ENCODE measurements at regions not wholly inside any gene's neighbourhood (a gene's known extent, or its start where the extent isn't known, plus 50 kb on each side); places are given as distances from the start of the nearest gene placed in this dataset.
"Not testable (repeated sequence)": the region's sequence is repeated elsewhere in the genome, so short reads cannot be mapped to it uniquely, and the experiment has no call there.

- in situ Hi-C loops (cut with MboI; ENCODE audit: low pct_unique_long_range_greater_than_20kb, low sequenced_read_pairs), result no loop called here
- DNase-seq, result no peak
Measured at GRCh38 chr18:14976736-14977430, 228.9 kb downstream of the ANKRD30B start.

- in situ Hi-C loops (cut with MboI; ENCODE audit: low pct_unique_long_range_greater_than_20kb, low sequenced_read_pairs), result no loop called here
- DNase-seq, result no peak
Measured at GRCh38 chr18:14978191-14978590, 230.2 kb downstream of the ANKRD30B start.

GRCh38 chr18:14978962-14979535 lies 231.1 kb downstream of the ANKRD30B start:
- peak; percentile 54 for DNase-seq

GRCh38 chr18:14979875-14980274 lies 231.9 kb downstream of the ANKRD30B start:
- no peak for DNase-seq
- in situ Hi-C loops (cut with MboI; ENCODE audit: low pct_unique_long_range_greater_than_20kb, low sequenced_read_pairs), result no loop called here

More at GRCh38 chr18:14978962-14979535, 231.1 kb downstream of the ANKRD30B start:
- in situ Hi-C loops (cut with MboI; ENCODE audit: low pct_unique_long_range_greater_than_20kb, low sequenced_read_pairs), result no loop called here

- DNase-seq; in situ Hi-C loops (cut with MboI; ENCODE audit: low pct_unique_long_range_greater_than_20kb, low sequenced_read_pairs): not testable (repeated sequence)
Measured at GRCh38 chr18:14984531-14984930, 236.6 kb downstream of the ANKRD30B start.

- DNase-seq; in situ Hi-C loops (cut with MboI; ENCODE audit: low pct_unique_long_range_greater_than_20kb, low sequenced_read_pairs): not testable (repeated sequence)
Measured at GRCh38 chr18:14985291-14986013, 237.5 kb downstream of the ANKRD30B start.

GRCh38 chr18:14987377-14987776 lies 239.4 kb downstream of the ANKRD30B start:
- in situ Hi-C loops (cut with MboI; ENCODE audit: low pct_unique_long_range_greater_than_20kb, low sequenced_read_pairs); DNase-seq: not testable (repeated sequence)

GRCh38 chr18:14987960-14988710 lies 240.2 kb downstream of the ANKRD30B start:
- in situ Hi-C loops (cut with MboI; ENCODE audit: low pct_unique_long_range_greater_than_20kb, low sequenced_read_pairs); DNase-seq: not testable (repeated sequence)

- DNase-seq; in situ Hi-C loops (cut with MboI; ENCODE audit: low pct_unique_long_range_greater_than_20kb, low sequenced_read_pairs): not testable (repeated sequence)
Measured at GRCh38 chr18:14989569-14989968, 241.6 kb downstream of the ANKRD30B start.

- in situ Hi-C loops (cut with MboI; ENCODE audit: low pct_unique_long_range_greater_than_20kb, low sequenced_read_pairs); DNase-seq: not testable (repeated sequence)
Measured at GRCh38 chr18:14991934-14992445, 244.0 kb downstream of the ANKRD30B start.

- in situ Hi-C loops (cut with MboI; ENCODE audit: low pct_unique_long_range_greater_than_20kb, low sequenced_read_pairs); DNase-seq: not testable (repeated sequence)
Measured at GRCh38 chr18:14992758-14993157, 244.8 kb downstream of the ANKRD30B start.

GRCh38 chr18:14995023-14995422 lies 247.1 kb downstream of the ANKRD30B start:
- in situ Hi-C loops (cut with MboI; ENCODE audit: low pct_unique_long_range_greater_than_20kb, low sequenced_read_pairs); DNase-seq: not testable (repeated sequence)

GRCh38 chr18:14997357-14997756 lies 249.4 kb downstream of the ANKRD30B start:
- in situ Hi-C loops (cut with MboI; ENCODE audit: low pct_unique_long_range_greater_than_20kb, low sequenced_read_pairs), result no loop called here

GRCh38 chr18:14997899-14998298 lies 249.9 kb downstream of the ANKRD30B start:
- DNase-seq; in situ Hi-C loops (cut with MboI; ENCODE audit: low pct_unique_long_range_greater_than_20kb, low sequenced_read_pairs): not testable (repeated sequence)

More at GRCh38 chr18:14997357-14997756, 249.4 kb downstream of the ANKRD30B start:
- DNase-seq, result no peak

GRCh38 chr18:14998360-14999042 lies 250.5 kb downstream of the ANKRD30B start:
- DNase-seq; in situ Hi-C loops (cut with MboI; ENCODE audit: low pct_unique_long_range_greater_than_20kb, low sequenced_read_pairs): not testable (repeated sequence)

- DNase-seq, result no peak
- in situ Hi-C loops (cut with MboI; ENCODE audit: low pct_unique_long_range_greater_than_20kb, low sequenced_read_pairs), result no loop called here
Measured at GRCh38 chr18:14999085-14999975, 251.4 kb downstream of the ANKRD30B start.
